HepG2 (cell line): ENCODE measurements at regions not wholly inside any gene's neighbourhood (a gene's known extent, or its start where the extent isn't known, plus 50 kb on each side); places are given as distances from the start of the nearest gene placed in this dataset.

Experiments used
- ATAC-seq: fragments of 200-7000 bp; cut with Tn5 transposase; 3 replicates; pipeline ENCODE4 v1.9.1; 2020; ENCODE audit warnings: mild to moderate bottlenecking, moderate library complexity
- BruUV-seq: library from RNA; stranded (reverse); fragments of 400-500 nt; replicated peaks from 2 replicates; lab custom pipeline; 2021; lab: Mats Ljungman, UMichigan
- CTCF ChIA-PET: fragments of 300-600 bp; formaldehyde crosslinking; extraction: SDS; loops from one replicate; lab custom pipeline; 2021; ENCODE audit warnings: low total read pairs, inconsistent platforms, low intra/inter-chr PET ratio; lab: Yijun Ruan, JAX
- POLR2A ChIA-PET: fragments of 350-600 bp; sonication (Branson Sonifier 250); formaldehyde crosslinking; loops from one replicate; lab custom pipeline; 2020; ENCODE audit warnings: antibody characterized with exemption, inconsistent platforms; lab: Yijun Ruan, JAX
- DNase-seq: peaks from one replicate; pipeline ENCODE4 v3.0.0-alpha.2; 2015; ENCODE audit warnings: low spot score
- FAIRE-seq: peaks from 3 replicates; lab custom pipeline; 2011; peaks lifted over from hg19 to GRCh38; lab: Jason Lieb, UNC
- H2AFZ ChIP-seq: one replicate; pipeline ENCODE4 v1.6.1; 2011; ENCODE audit warnings: low read length, inconsistent platforms
- H3K27ac ChIP-seq: fragments of 300-600 bp; 3 replicates; pipeline ENCODE4 v1.8.0; 2011; ENCODE audit warnings: mixed run types, mild to moderate bottlenecking, mixed read lengths, low read length, inconsistent platforms; ENCODE audit not compliant: insufficient read depth; ENCODE audit errors: extremely low read length
- H3K27me3 ChIP-seq, 2 experiments: fragments of 200-600 bp in 1 of 2; 2 replicates in 1 of 2; 3 replicates in 1 of 2; pipeline versions ENCODE4 v1.6.0 to v1.8.0; 2011; ENCODE audit warnings: low read length in 2 of 2, mild to moderate bottlenecking in 2 of 2, moderate library complexity in 2 of 2, inconsistent platforms in 1 of 2; ENCODE audit not compliant: insufficient read depth in 2 of 2, control insufficient read depth in 1 of 2
- H3K36me3 ChIP-seq, 2 experiments: fragments of 200-600 bp in 1 of 2; replicated peaks in 1 of 2; 2 replicates in 1 of 2; 3 replicates in 1 of 2; pipeline versions ENCODE4 v1.5.1 to v1.8.0; 2011; ENCODE audit warnings: low read length in 2 of 2, inconsistent platforms in 1 of 2; ENCODE audit not compliant: insufficient read depth in 2 of 2, control insufficient read depth in 1 of 2
- H3K4me1 ChIP-seq: 2 replicates; pipeline ENCODE4 v1.5.1; 2012; ENCODE audit warnings: low read length, inconsistent platforms; ENCODE audit not compliant: insufficient read depth
- H3K4me2 ChIP-seq: 2 replicates; pipeline ENCODE4 v1.6.0; 2011; ENCODE audit warnings: low read depth, low read length, inconsistent platforms
- H3K4me3 ChIP-seq, 3 experiments: fragments of 200-600 bp in 1 of 3; sonication (generic), shearing (Covaris generic) in 1 of 3; replicated peaks in 1 of 3; 2 replicates each; pipeline ENCODE4 v1.5.1; 2011 to 2016; ENCODE audit warnings: low read length in 3 of 3, inconsistent platforms in 2 of 3, low read depth in 2 of 3, mild to moderate bottlenecking in 2 of 3, control low read depth in 1 of 3, mixed read lengths in 1 of 3; ENCODE audit not compliant: insufficient read depth in 1 of 3
- H3K79me2 ChIP-seq: one replicate; pipeline ENCODE4 v1.6.1; 2011; ENCODE audit warnings: low read length, inconsistent platforms; ENCODE audit not compliant: insufficient read depth
- H3K9ac ChIP-seq: 2 replicates; pipeline ENCODE4 v1.6.0; 2011; ENCODE audit warnings: mild to moderate bottlenecking, low read depth, low read length, inconsistent platforms; ENCODE audit not compliant: insufficient read depth
- H3K9me3 ChIP-seq: 2 replicates; pipeline ENCODE4 v1.5.1; 2012; ENCODE audit warnings: mild to moderate bottlenecking, low read length
- H4K20me1 ChIP-seq: 2 replicates; pipeline ENCODE4 v1.6.0; 2011; ENCODE audit warnings: inconsistent platforms, mild to moderate bottlenecking, low read length, moderate library complexity; ENCODE audit not compliant: insufficient read depth
- ARHGAP35 ChIP-seq: sonication (generic); formaldehyde crosslinking; IDR thresholded peaks from 2 replicates; pipeline ENCODE4 v1.9.0; 2022; ENCODE audit warnings: mild to moderate bottlenecking, inconsistent platforms, moderate library complexity, missing genetic modification reagents, borderline replicate concordance
- CREB1 ChIP-seq, 2 experiments: fragments of 450-650 bp in 1 of 2; IDR thresholded peaks; 2 replicates each; pipeline ENCODE4 v1.6.1; 2016 to 2017; ENCODE audit warnings: control low read depth in 1 of 2, mild to moderate bottlenecking in 1 of 2, missing compliant biosample characterization in 1 of 2, missing genetic modification characterization in 1 of 2
- FOXA3 ChIP-seq: IDR thresholded peaks from 2 replicates; pipeline ENCODE4 v1.6.1; 2016; ENCODE audit warnings: missing genetic modification reagents, missing compliant biosample characterization
- GATA4 ChIP-seq: sonication (generic); IDR thresholded peaks from 2 replicates; pipeline ENCODE4 v1.6.1; 2016; ENCODE audit warnings: antibody characterized with exemption, low read depth, borderline replicate concordance
- KDM2A ChIP-seq: sonication (generic); formaldehyde crosslinking; IDR thresholded peaks from 2 replicates; pipeline ENCODE4 v1.4.0; 2020; ENCODE audit warnings: low read depth, missing genetic modification reagents, borderline replicate concordance
- MAZ ChIP-seq, 2 experiments: sonication (generic) in 1 of 2; formaldehyde crosslinking in 1 of 2; IDR thresholded peaks; 2 replicates each; pipeline versions ENCODE4 v1.5.0 to v1.6.1; 2012 to 2020; ENCODE audit warnings: low read depth in 2 of 2, mild to moderate bottlenecking in 2 of 2, borderline replicate concordance in 1 of 2, improper control_type of control experiment in 1 of 2, low read length in 1 of 2, missing genetic modification reagents in 1 of 2, moderate library complexity in 1 of 2
- MIER3 ChIP-seq: IDR thresholded peaks from 2 replicates; pipeline ENCODE4 v1.6.1; 2016; ENCODE audit warnings: missing compliant biosample characterization, borderline replicate concordance
- NR2F6 ChIP-seq, 2 experiments: IDR thresholded peaks; 2 replicates each; pipeline ENCODE4 v1.6.1; 2016; ENCODE audit warnings: antibody characterized with exemption in 1 of 2, mild to moderate bottlenecking in 1 of 2
- ZBTB7A ChIP-seq: sonication (generic); formaldehyde crosslinking; IDR thresholded peaks from 2 replicates; pipeline ENCODE4 v1.8.0; 2022; ENCODE audit warnings: mild to moderate bottlenecking, missing genetic modification reagents
- ZNF674 ChIP-seq: sonication (generic); formaldehyde crosslinking; IDR thresholded peaks from 2 replicates; pipeline ENCODE4 v1.5.0; 2020; ENCODE audit warnings: low read depth, mild to moderate bottlenecking, missing genetic modification reagents
- ZNF772 ChIP-seq: sonication (generic); formaldehyde crosslinking; IDR thresholded peaks from 2 replicates; pipeline ENCODE4 v1.5.0; 2020; ENCODE audit warnings: mild to moderate bottlenecking, missing genetic modification reagents
- WGBS: methylation state at CpG from one replicate; pipeline ENCODE4 v1.1.6; 2017; ENCODE audit warnings: low lambda C conversion rate; 5-methylcytosine and 5-hydroxymethylcytosine counted together
- in situ Hi-C: cut with HindIII; loops from 2 replicates; pipeline ENCODE4 v1.10.0; 2017; ENCODE audit warnings: low pct_unique_long_range_greater_than_20kb; ENCODE audit not compliant: extremely low pct_ligation_motif_present
- intact Hi-C: fragments of 100-400 bp; cut with micrococcal nuclease; formaldehyde crosslinking; loops from one replicate; pipeline ENCODE4 v1.10.0; 2022; ENCODE audit not compliant: unreplicated experiment
- TF ChIP-seq, protein P1 (sequence below): sonication (generic); formaldehyde crosslinking; IDR thresholded peaks from 2 replicates; pipeline ENCODE4 v1.8.1; 2023; ENCODE audit warnings: missing genetic modification reagents, mild to moderate bottlenecking, borderline replicate concordance
- TF ChIP-seq, protein P2 (sequence below): sonication (generic); formaldehyde crosslinking; IDR thresholded peaks from 2 replicates; pipeline ENCODE4 v1.4.0; 2020; ENCODE audit warnings: missing genetic modification reagents
- TF ChIP-seq, protein P3 (sequence below): IDR thresholded peaks from 2 replicates; pipeline ENCODE4 v1.6.1; 2018; ENCODE audit warnings: missing genetic modification reagents, mild to moderate bottlenecking, missing compliant biosample characterization
- TF ChIP-seq, protein P4 (sequence below): sonication (generic); formaldehyde crosslinking; IDR thresholded peaks from 2 replicates; pipeline ENCODE4 v1.5.1; 2020; ENCODE audit warnings: missing genetic modification reagents, mild to moderate bottlenecking, borderline replicate concordance

DNA sequence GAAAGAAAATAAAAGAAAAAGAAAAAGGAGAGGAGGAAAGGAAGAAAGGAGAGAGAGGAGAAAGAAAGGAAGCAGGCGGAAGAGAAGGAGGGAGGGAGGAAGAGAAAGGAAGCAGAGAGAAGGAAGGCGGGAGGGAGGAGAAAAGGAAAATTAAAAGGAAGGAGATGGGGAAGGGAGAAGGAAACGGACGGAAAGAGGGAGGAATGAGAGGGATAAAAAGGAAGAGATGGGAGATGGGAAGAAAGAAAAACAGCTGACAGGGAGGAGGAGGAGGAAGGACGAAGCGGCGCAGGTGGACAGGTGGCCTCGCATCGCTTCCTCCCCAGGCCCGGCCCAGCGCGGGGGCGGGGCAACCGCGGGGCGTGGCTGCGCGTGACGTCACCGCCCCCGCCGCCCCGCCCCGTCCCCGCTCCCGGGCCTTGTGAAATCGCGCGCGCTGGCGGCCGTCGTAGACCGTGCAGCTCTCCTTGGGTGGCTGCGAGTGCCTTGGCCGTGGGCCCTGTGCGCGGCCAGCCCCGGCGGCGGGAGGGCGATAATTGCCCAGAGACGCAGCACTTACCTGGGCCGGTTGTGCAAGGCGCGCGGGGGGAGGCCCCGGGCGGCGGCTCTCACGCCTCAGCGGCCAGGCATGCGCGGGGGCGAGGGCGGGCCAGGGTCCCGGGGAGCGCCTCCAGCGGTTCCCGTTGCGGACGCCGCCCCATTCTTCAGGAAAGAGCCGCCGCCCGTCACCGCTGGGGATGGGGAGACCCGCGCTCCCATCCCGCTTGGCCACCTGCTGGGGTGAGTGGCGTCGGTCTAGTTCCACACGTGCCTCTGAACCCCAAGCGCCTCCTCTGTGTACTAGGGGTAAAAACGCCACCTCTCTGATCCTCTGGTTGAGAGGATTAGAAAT, 49.6 kb upstream of the FOXE1 start:
- Histone ChIP-seq H3K9ac (peak overlapping the region; percentile 20), H3K4me1 (peaks cover 14% of the 10 kb centered on the region), H4K20me1 (no peaks in the 10 kb centered on the region), H3K9me3 (no peaks in the 10 kb centered on the region), H3K4me3 (peak overlapping the region; percentile 50 to 72 (median 55)), H3K36me3 (no peaks in the 10 kb centered on the region), H3K79me2 (no peaks in the 10 kb centered on the region), H3K27ac (no peak overlapping the region), H2AFZ (peak overlapping the region; percentile 76), H3K27me3 (peaks cover 0 to 5% of the 10 kb centered on the region in 2 experiments; a peak in 3 of 5 replicates), H3K4me2 (peak overlapping the region; percentile 79)
- peak; percentile 95 for ATAC-seq
- 14% methylated on average over 13 of the region's 75 CpGs for WGBS
- no TSS peak for BruUV-seq
- in situ Hi-C loops: no loop called here
- intact Hi-C loops: loop anchor here (1.0 kb wide), 1 partner anchor 93 kb away; no protein-coding TSS in a partner anchor
- CTCF ChIA-PET: interaction anchor here (1.6 kb wide), 1 partner anchor 93 kb away, joined by 5 read pairs; no protein-coding TSS in a partner anchor
- FAIRE-seq: no peak
- POLR2A ChIA-PET: interaction anchor here (0.6 to 1.4 kb wide), 3 partner anchors 13 to 43 kb away, joined by 3 to 4 read pairs (median 4); no protein-coding TSS in a partner anchor
- DNase-seq: peak; percentile 33
- 0 out of 2 replicates have a peak, but pooled peaks have one; percentile 22 for TF ChIP-seq ZBTB7A (CRISPR knock-in tag)
- TF ChIP-seq MIER3 (CRISPR knock-in tag): 0 out of 2 replicates have a peak, but pooled peaks have one; percentile 27
- 0 out of 2 replicates have a peak, but pooled peaks have one; percentile 24 for TF ChIP-seq GATA4
- 0 out of 2 replicates have a peak, but pooled peaks have one; percentile 53 for TF ChIP-seq ZNF674 (CRISPR knock-in tag)
- TF ChIP-seq, protein P1, sequence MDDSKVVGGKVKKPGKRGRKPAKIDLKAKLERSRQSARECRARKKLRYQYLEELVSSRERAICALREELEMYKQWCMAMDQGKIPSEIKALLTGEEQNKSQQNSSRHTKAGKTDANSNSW (CRISPR knock-in tag): no peak; the same call in 1 of the 2 replicates
- TF ChIP-seq FOXA3 (CRISPR knock-in tag): 0 out of 2 replicates have a peak, but pooled peaks have one; percentile 29
- no peak for TF ChIP-seq NR2F6 (IDR thresholded peaks at IDR 0.05)
- no peak for TF ChIP-seq NR2F6 (CRISPR knock-in tag; IDR thresholded peaks at IDR 0.05)
- peak; percentile 33; the same call in 1 of the 2 replicates for TF ChIP-seq KDM2A (CRISPR knock-in tag)
- TF ChIP-seq, protein P2, sequence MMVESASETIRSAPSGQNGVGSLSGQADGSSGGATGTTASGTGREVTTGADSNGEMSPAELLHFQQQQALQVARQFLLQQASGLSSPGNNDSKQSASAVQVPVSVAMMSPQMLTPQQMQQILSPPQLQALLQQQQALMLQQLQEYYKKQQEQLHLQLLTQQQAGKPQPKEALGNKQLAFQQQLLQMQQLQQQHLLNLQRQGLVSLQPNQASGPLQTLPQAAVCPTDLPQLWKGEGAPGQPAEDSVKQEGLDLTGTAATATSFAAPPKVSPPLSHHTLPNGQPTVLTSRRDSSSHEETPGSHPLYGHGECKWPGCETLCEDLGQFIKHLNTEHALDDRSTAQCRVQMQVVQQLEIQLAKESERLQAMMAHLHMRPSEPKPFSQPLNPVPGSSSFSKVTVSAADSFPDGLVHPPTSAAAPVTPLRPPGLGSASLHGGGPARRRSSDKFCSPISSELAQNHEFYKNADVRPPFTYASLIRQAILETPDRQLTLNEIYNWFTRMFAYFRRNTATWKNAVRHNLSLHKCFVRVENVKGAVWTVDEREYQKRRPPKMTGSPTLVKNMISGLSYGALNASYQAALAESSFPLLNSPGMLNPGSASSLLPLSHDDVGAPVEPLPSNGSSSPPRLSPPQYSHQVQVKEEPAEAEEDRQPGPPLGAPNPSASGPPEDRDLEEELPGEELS (CRISPR knock-in tag): 0 out of 2 replicates have a peak, but pooled peaks have one; percentile 31
- TF ChIP-seq, protein P3, sequence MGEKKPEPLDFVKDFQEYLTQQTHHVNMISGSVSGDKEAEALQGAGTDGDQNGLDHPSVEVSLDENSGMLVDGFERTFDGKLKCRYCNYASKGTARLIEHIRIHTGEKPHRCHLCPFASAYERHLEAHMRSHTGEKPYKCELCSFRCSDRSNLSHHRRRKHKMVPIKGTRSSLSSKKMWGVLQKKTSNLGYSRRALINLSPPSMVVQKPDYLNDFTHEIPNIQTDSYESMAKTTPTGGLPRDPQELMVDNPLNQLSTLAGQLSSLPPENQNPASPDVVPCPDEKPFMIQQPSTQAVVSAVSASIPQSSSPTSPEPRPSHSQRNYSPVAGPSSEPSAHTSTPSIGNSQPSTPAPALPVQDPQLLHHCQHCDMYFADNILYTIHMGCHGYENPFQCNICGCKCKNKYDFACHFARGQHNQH (CRISPR knock-in tag): 0 out of 2 replicates have a peak, but pooled peaks have one; percentile 28
- 0 out of 2 replicates have a peak, but pooled peaks have one; percentile 58 for TF ChIP-seq ZNF772 (CRISPR knock-in tag)
- peak; percentile 33; the same call in 1 of the 2 replicates for TF ChIP-seq ARHGAP35 (CRISPR knock-in tag)
- TF ChIP-seq CREB1 (IDR thresholded peaks at IDR 0.05): peak; percentile 98
- no peak for TF ChIP-seq CREB1 (CRISPR knock-in tag; IDR thresholded peaks at IDR 0.05)
- no peak for TF ChIP-seq MAZ (IDR thresholded peaks at IDR 0.05; ENCODE audit: borderline replicate concordance, low read depth, low read length)
- peak; percentile 87 for TF ChIP-seq MAZ (CRISPR knock-in tag; IDR thresholded peaks at IDR 0.05; ENCODE audit: low read depth)
- TF ChIP-seq, protein P4, sequence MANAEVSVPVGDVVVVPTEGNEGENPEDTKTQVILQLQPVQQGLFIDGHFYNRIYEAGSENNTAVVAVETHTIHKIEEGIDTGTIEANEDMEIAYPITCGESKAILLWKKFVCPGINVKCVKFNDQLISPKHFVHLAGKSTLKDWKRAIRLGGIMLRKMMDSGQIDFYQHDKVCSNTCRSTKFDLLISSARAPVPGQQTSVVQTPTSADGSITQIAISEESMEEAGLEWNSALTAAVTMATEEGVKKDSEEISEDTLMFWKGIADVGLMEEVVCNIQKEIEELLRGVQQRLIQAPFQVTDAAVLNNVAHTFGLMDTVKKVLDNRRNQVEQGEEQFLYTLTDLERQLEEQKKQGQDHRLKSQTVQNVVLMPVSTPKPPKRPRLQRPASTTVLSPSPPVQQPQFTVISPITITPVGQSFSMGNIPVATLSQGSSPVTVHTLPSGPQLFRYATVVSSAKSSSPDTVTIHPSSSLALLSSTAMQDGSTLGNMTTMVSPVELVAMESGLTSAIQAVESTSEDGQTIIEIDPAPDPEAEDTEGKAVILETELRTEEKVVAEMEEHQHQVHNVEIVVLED (CRISPR knock-in tag): peak; percentile 58; the same call in 1 of the 2 replicates
